Keratinocyte (primary cell): ENCODE measurements at regions not wholly inside any gene's neighbourhood (a gene's known extent, or its start where the extent isn't known, plus 50 kb on each side); places are given as distances from the start of the nearest gene placed in this dataset.

Experiments
- DNase-seq: peaks from one replicate; pipeline ENCODE4 v3.0.0-alpha.2; 2011; ENCODE audit warnings: low read depth, missing footprints, low spot score
- FAIRE-seq: peaks from 2 replicates; lab custom pipeline; 2011; peaks lifted over from hg19 to GRCh38; lab: Jason Lieb, UNC
- H2AFZ ChIP-seq: 2 replicates; pipeline ENCODE4 v1.6.0; 2012; ENCODE audit warnings: low read length, control low read depth, inconsistent platforms; ENCODE audit not compliant: control insufficient read depth
- H3K27ac ChIP-seq: 2 replicates; pipeline ENCODE4 v1.5.1; 2011; ENCODE audit warnings: low read length; ENCODE audit not compliant: control insufficient read depth, insufficient read depth
- H3K27me3 ChIP-seq: 3 replicates; pipeline ENCODE4 v1.6.0; 2011; ENCODE audit warnings: low read length; ENCODE audit not compliant: control insufficient read depth, insufficient read depth; ENCODE audit errors: extremely low read depth
- H3K36me3 ChIP-seq, 2 experiments: 2 replicates in 1 of 2; 3 replicates in 1 of 2; pipeline ENCODE4 v1.5.1; 2011; ENCODE audit warnings: low read length in 2 of 2, mild to moderate bottlenecking in 1 of 2; ENCODE audit not compliant: control insufficient read depth in 2 of 2, insufficient read depth in 2 of 2; ENCODE audit errors: extremely low read depth in 1 of 2
- H3K4me1 ChIP-seq: 3 replicates; pipeline ENCODE4 v1.5.1; 2011; ENCODE audit warnings: low read length; ENCODE audit not compliant: control insufficient read depth, insufficient read depth; ENCODE audit errors: extremely low read depth
- H3K4me2 ChIP-seq: 3 replicates; pipeline ENCODE4 v1.6.0; 2011; ENCODE audit warnings: low read depth, low read length; ENCODE audit not compliant: control insufficient read depth, insufficient read depth; ENCODE audit errors: extremely low read depth
- H3K4me3 ChIP-seq, 3 experiments: fragments of 200-600 bp in 1 of 3; sonication (generic) in 1 of 3; 2 replicates in 2 of 3; 3 replicates in 1 of 3; pipeline ENCODE4 v1.5.1; 2011 to 2016; ENCODE audit warnings: low read length in 3 of 3, mild to moderate bottlenecking in 3 of 3, control low read depth in 2 of 3, inconsistent platforms in 1 of 3, low read depth in 1 of 3, mixed read lengths in 1 of 3, mixed run types in 1 of 3, moderate library complexity in 1 of 3; ENCODE audit not compliant: control insufficient read depth in 2 of 3, insufficient read depth in 2 of 3; ENCODE audit errors: extremely low read depth in 1 of 3
- H3K79me2 ChIP-seq: 2 replicates; pipeline ENCODE4 v1.6.0; 2012; ENCODE audit warnings: low read length; ENCODE audit not compliant: control insufficient read depth, insufficient read depth
- H3K9ac ChIP-seq: 3 replicates; pipeline ENCODE4 v1.6.0; 2011; ENCODE audit warnings: low read length; ENCODE audit not compliant: control insufficient read depth, insufficient read depth; ENCODE audit errors: extremely low read depth
- H3K9me1 ChIP-seq: 3 replicates; pipeline ENCODE4 v1.6.0; 2011; ENCODE audit warnings: low read length; ENCODE audit not compliant: control insufficient read depth, insufficient read depth; ENCODE audit errors: extremely low read depth
- H3K9me3 ChIP-seq: 2 replicates; pipeline ENCODE4 v1.5.1; 2012; ENCODE audit warnings: low read depth, low read length; ENCODE audit not compliant: control insufficient read depth
- H4K20me1 ChIP-seq: 3 replicates; pipeline ENCODE4 v1.6.0; 2011; ENCODE audit warnings: low read length; ENCODE audit not compliant: control insufficient read depth, insufficient read depth; ENCODE audit errors: extremely low read depth
- EZH2 ChIP-seq: IDR thresholded peaks from one replicate; pipeline ENCODE4 v1.6.1; 2012; ENCODE audit warnings: inconsistent platforms, mild to moderate bottlenecking, low read length, moderate library complexity
- dilution Hi-C: fragments of 300-500 bp; cut with MboI; formaldehyde crosslinking; loops from one replicate; pipeline ENCODE4 v1.7.0; 2020; ENCODE audit warnings: low sequenced_read_pairs; ENCODE audit not compliant: extremely low pct_ligation_motif_present
- TF ChIP-seq, protein P1 (sequence below), 3 experiments: IDR thresholded peaks in 1 of 3; conservative IDR thresholded peaks in 1 of 3; optimal IDR thresholded peaks in 1 of 3; 2 replicates in 2 of 3; 3 replicates in 1 of 3; pipeline versions ENCODE3 to v1.5.1; 2011; ENCODE audit warnings: low read length in 3 of 3, mild to moderate bottlenecking in 3 of 3, moderate library complexity in 2 of 3, control low read depth in 1 of 3, inconsistent platforms in 1 of 3; ENCODE audit not compliant: insufficient read depth in 2 of 3; ENCODE audit errors: extremely low read depth in 1 of 3

DNA sequence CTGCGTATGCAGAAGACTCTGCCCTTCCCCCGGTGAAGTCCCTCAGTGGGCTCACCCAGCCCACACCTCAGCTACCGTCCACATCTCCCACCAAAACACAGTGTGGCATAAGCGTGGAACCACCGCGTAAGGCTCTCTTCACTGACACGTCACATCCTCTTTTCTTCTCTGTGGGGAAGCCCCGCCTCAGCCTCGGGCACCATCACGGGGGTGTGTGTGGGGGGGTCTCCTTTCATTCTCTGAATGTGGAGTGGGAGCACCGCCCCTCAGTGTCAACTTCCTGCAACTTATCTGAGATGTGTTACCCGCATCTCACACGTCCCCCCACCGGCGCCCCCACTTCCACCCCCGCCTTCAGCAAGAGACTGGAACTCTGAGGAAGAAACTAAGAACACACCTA lies 388.4 kb upstream of the JARID2 start:
- H2AFZ ChIP-seq: no peak overlapping the region
- H3K4me3 ChIP-seq: no peak overlapping the region
- no peaks in the 10 kb centered on the region for H3K4me1 ChIP-seq

GRCh38 chr6:14858808-14859207 lies 387.1 kb upstream of the JARID2 start:
- Histone ChIP-seq H3K27me3 (no peaks in the 10 kb centered on the region), H3K9me3 (no peaks in the 10 kb centered on the region), H3K4me3 (no peak overlapping the region), H3K79me2 (no peaks in the 10 kb centered on the region), H2AFZ (no peak overlapping the region), H3K4me1 (no peaks in the 10 kb centered on the region), H4K20me1 (no peaks in the 10 kb centered on the region), H3K9me1 (no peaks in the 10 kb centered on the region), H3K9ac (no peak overlapping the region), H3K36me3 (no peaks in the 10 kb centered on the region), H3K27ac (no peak overlapping the region), H3K4me2 (no peak overlapping the region)
- TF ChIP-seq EZH2: no peak
- TF ChIP-seq, protein P1, sequence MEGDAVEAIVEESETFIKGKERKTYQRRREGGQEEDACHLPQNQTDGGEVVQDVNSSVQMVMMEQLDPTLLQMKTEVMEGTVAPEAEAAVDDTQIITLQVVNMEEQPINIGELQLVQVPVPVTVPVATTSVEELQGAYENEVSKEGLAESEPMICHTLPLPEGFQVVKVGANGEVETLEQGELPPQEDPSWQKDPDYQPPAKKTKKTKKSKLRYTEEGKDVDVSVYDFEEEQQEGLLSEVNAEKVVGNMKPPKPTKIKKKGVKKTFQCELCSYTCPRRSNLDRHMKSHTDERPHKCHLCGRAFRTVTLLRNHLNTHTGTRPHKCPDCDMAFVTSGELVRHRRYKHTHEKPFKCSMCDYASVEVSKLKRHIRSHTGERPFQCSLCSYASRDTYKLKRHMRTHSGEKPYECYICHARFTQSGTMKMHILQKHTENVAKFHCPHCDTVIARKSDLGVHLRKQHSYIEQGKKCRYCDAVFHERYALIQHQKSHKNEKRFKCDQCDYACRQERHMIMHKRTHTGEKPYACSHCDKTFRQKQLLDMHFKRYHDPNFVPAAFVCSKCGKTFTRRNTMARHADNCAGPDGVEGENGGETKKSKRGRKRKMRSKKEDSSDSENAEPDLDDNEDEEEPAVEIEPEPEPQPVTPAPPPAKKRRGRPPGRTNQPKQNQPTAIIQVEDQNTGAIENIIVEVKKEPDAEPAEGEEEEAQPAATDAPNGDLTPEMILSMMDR (optimal IDR thresholded peaks at IDR 0.05 in 1 of 3, IDR thresholded peaks at IDR 0.05 in 1 of 3, conservative IDR thresholded peaks at IDR 0.05 in 1 of 3; ENCODE audit: extremely low read depth in 1 of 3, insufficient read depth in 2 of 3, low read length in 3 of 3): no peak
- FAIRE-seq: peak; percentile 23
- no peak for DNase-seq
- dilution Hi-C loops: no loop called here

More for the DNA sequence above, 388.4 kb upstream of the JARID2 start:
- no peaks in the 10 kb centered on the region for H4K20me1 ChIP-seq
- H3K9ac ChIP-seq: no peak overlapping the region
- no peaks in the 10 kb centered on the region for H3K27me3 ChIP-seq
- no peaks in the 10 kb centered on the region for H3K36me3 ChIP-seq
- FAIRE-seq: no peak
- H3K4me2 ChIP-seq: no peak overlapping the region
- H3K9me1 ChIP-seq: no peaks in the 10 kb centered on the region
- H3K9me3 ChIP-seq: no peaks in the 10 kb centered on the region
- no peak overlapping the region for H3K27ac ChIP-seq
- no peak for DNase-seq
- no peak for TF ChIP-seq EZH2
- TF ChIP-seq, protein P1 (optimal IDR thresholded peaks at IDR 0.05 in 1 of 3, IDR thresholded peaks at IDR 0.05 in 1 of 3, conservative IDR thresholded peaks at IDR 0.05 in 1 of 3; ENCODE audit: extremely low read depth in 1 of 3, insufficient read depth in 2 of 3, low read length in 3 of 3): no peak
- dilution Hi-C loops: no loop called here
- no peaks in the 10 kb centered on the region for H3K79me2 ChIP-seq
